H1 (cell line): ENCODE measurements at regions not wholly inside any gene's neighbourhood (a gene's known extent, or its start where the extent isn't known, plus 50 kb on each side); places are given as distances from the start of the nearest gene placed in this dataset.

ENCODE experiments used
- CTCF ChIA-PET: fragments of 300-600 bp; sonication (Branson Sonifier 250); formaldehyde crosslinking; loops from one replicate; lab custom pipeline; 2021; ENCODE audit not compliant: partially characterized antibody; lab: Charles Lee
- POLR2A ChIA-PET: fragments of 300-600 bp; sonication (Branson Sonifier 250); formaldehyde crosslinking; loops from one replicate; lab custom pipeline; 2021; ENCODE audit warnings: inconsistent platforms; ENCODE audit not compliant: partially characterized antibody; lab: Charles Lee
- DNase-seq, 2 experiments: peaks; one replicate each; pipeline versions ENCODE4 v3.0.0 to v3.0.0-alpha.2; 2010 to 2022; ENCODE audit warnings: low spot score in 2 of 2, low read depth in 1 of 2, mixed read lengths in 1 of 2
- FAIRE-seq: peaks from 2 replicates; lab custom pipeline; 2011; peaks lifted over from hg19 to GRCh38; lab: Jason Lieb, UNC
- H2AFZ ChIP-seq: 2 replicates; pipeline ENCODE4 v1.8.1; 2012; ENCODE audit warnings: low read length, inconsistent platforms
- H2AK5ac ChIP-seq: 2 replicates; pipeline ENCODE4 v1.6.1; 2013; ENCODE audit warnings: low read depth, low read length
- H2BK120ac ChIP-seq: replicated peaks from 2 replicates; pipeline ENCODE3; 2013; ENCODE audit warnings: low read depth, low read length, inconsistent platforms
- H2BK12ac ChIP-seq: 2 replicates; pipeline ENCODE4 v1.6.1; 2013; ENCODE audit warnings: low read depth, low read length
- H2BK15ac ChIP-seq: 2 replicates; pipeline ENCODE4 v1.6.1; 2013; ENCODE audit warnings: low read length
- H2BK20ac ChIP-seq: 2 replicates; pipeline ENCODE4 v1.6.1; 2013; ENCODE audit warnings: low read length
- H2BK5ac ChIP-seq: 2 replicates; pipeline ENCODE4 v1.6.1; 2013; ENCODE audit warnings: low read depth, low read length
- H3K14ac ChIP-seq: 2 replicates; pipeline ENCODE4 v1.6.1; 2013; ENCODE audit warnings: inconsistent platforms; ENCODE audit not compliant: insufficient read length
- H3K18ac ChIP-seq: 2 replicates; pipeline ENCODE4 v1.6.1; 2013; ENCODE audit warnings: low read length; ENCODE audit errors: extremely low read depth
- H3K23ac ChIP-seq: 2 replicates; pipeline ENCODE4 v1.6.1; 2013; ENCODE audit warnings: inconsistent platforms; ENCODE audit not compliant: insufficient read length
- H3K23me2 ChIP-seq: 2 replicates; pipeline ENCODE4 v1.6.1; 2013; ENCODE audit warnings: low read depth, low read length
- H3K27ac ChIP-seq: 2 replicates; pipeline ENCODE4 v1.6.1; 2011; ENCODE audit warnings: low read depth, low read length, inconsistent platforms
- H3K27me3 ChIP-seq, 4 experiments: replicated peaks in 1 of 4; 1 replicate in 1 of 4; 2 replicates in 3 of 4; pipeline versions ENCODE4 v1.6.1 to v1.8.1; 2011 to 2013; ENCODE audit warnings: low read length in 3 of 4, mild to moderate bottlenecking in 3 of 4, inconsistent platforms in 2 of 4, mixed read lengths in 2 of 4, moderate library complexity in 1 of 4; ENCODE audit not compliant: control insufficient read depth in 3 of 4, insufficient read depth in 3 of 4; ENCODE audit errors: extremely low read depth in 1 of 4
- H3K36me3 ChIP-seq, 4 experiments: 2 replicates each; pipeline versions ENCODE4 v1.6.1 to v1.8.1; 2011 to 2013; ENCODE audit warnings: mild to moderate bottlenecking in 4 of 4, low read length in 3 of 4, moderate library complexity in 2 of 4, control low read depth in 1 of 4, inconsistent platforms in 1 of 4; ENCODE audit not compliant: insufficient read depth in 4 of 4, control insufficient read depth in 2 of 4
- H3K4ac ChIP-seq: replicated peaks from 2 replicates; pipeline ENCODE3; 2013; ENCODE audit warnings: low read length, low read depth, mixed read lengths, inconsistent platforms; ENCODE audit not compliant: insufficient read length
- H3K4me1 ChIP-seq, 4 experiments: replicated peaks in 1 of 4; 1 replicate in 1 of 4; 2 replicates in 3 of 4; pipeline versions ENCODE4 v1.6.1 to v1.8.1; 2011 to 2013; ENCODE audit warnings: low read length in 3 of 4, inconsistent platforms in 2 of 4, mixed read lengths in 1 of 4; ENCODE audit not compliant: insufficient read depth in 4 of 4, control insufficient read depth in 3 of 4
- H3K4me2 ChIP-seq, 2 experiments: 2 replicates each; pipeline versions ENCODE4 v1.6.1 to v1.8.1; 2011 to 2013; ENCODE audit warnings: low read depth in 2 of 2, low read length in 2 of 2, control low read depth in 1 of 2, inconsistent platforms in 1 of 2, mild to moderate bottlenecking in 1 of 2; ENCODE audit not compliant: insufficient read depth in 1 of 2
- H3K4me3 ChIP-seq, 4 experiments: fragments of 200-600, 300-600 bp in 1 of 4; sonication (generic), shearing (Covaris generic), sonication (Bioruptor Twin) in 1 of 4; 2 replicates each; pipeline versions ENCODE4 v1.5.1 to v1.8.1; 2011 to 2016; ENCODE audit warnings: low read length in 4 of 4, low read depth in 3 of 4, control low read depth in 2 of 4, inconsistent platforms in 2 of 4, mild to moderate bottlenecking in 2 of 4, mixed read lengths in 1 of 4, moderate library complexity in 1 of 4; ENCODE audit not compliant: insufficient read depth in 2 of 4; ENCODE audit errors: extremely low read depth in 1 of 4
- H3K56ac ChIP-seq: replicated peaks from 2 replicates; pipeline ENCODE3; 2013; ENCODE audit warnings: low read depth, mild to moderate bottlenecking, mixed read lengths, low read length, inconsistent platforms; ENCODE audit not compliant: insufficient read length
- H3K79me1 ChIP-seq: 2 replicates; pipeline ENCODE4 v1.6.1; 2013; ENCODE audit warnings: low read depth, low read length, control low read depth
- H3K79me2 ChIP-seq, 2 experiments: 2 replicates each; pipeline versions ENCODE4 v1.6.1 to v1.8.1; 2012 to 2013; ENCODE audit warnings: low read length in 2 of 2, mild to moderate bottlenecking in 2 of 2, inconsistent platforms in 1 of 2; ENCODE audit not compliant: insufficient read depth in 2 of 2, control insufficient read depth in 1 of 2
- H3K9ac ChIP-seq, 4 experiments: replicated peaks in 1 of 4; 1 replicate in 1 of 4; 2 replicates in 3 of 4; pipeline versions ENCODE4 v1.6.1 to v1.8.1; 2011 to 2013; ENCODE audit warnings: low read depth in 3 of 4, low read length in 3 of 4, control low read depth in 2 of 4, mild to moderate bottlenecking in 2 of 4, moderate library complexity in 2 of 4, inconsistent platforms in 1 of 4; ENCODE audit errors: extremely low read depth in 1 of 4
- H3K9me3 ChIP-seq, 2 experiments: 2 replicates each; pipeline versions ENCODE4 v1.6.1 to v1.8.1; 2012 to 2013; ENCODE audit warnings: mild to moderate bottlenecking in 2 of 2, moderate library complexity in 2 of 2, control low read depth in 1 of 2, inconsistent platforms in 1 of 2, low read depth in 1 of 2, low read length in 1 of 2, mixed read lengths in 1 of 2; ENCODE audit not compliant: insufficient read depth in 2 of 2
- H4K20me1 ChIP-seq, 2 experiments: replicated peaks in 1 of 2; 2 replicates each; pipeline versions ENCODE3 to v1.8.1; 2011 to 2013; ENCODE audit warnings: inconsistent platforms in 2 of 2, low read length in 2 of 2, mild to moderate bottlenecking in 1 of 2; ENCODE audit not compliant: insufficient read depth in 2 of 2, control insufficient read depth in 1 of 2
- H4K5ac ChIP-seq: 2 replicates; pipeline ENCODE4 v1.6.1; 2013; ENCODE audit warnings: low read length, low read depth, mixed read lengths, inconsistent platforms; ENCODE audit not compliant: insufficient read length
- H4K8ac ChIP-seq: 2 replicates; pipeline ENCODE4 v1.8.0; 2013; ENCODE audit warnings: mild to moderate bottlenecking, moderate library complexity, low read length, inconsistent platforms; ENCODE audit not compliant: insufficient read depth; ENCODE audit errors: extremely low read depth
- H4K91ac ChIP-seq: replicated peaks from 2 replicates; pipeline ENCODE3; 2013; ENCODE audit warnings: low read length, mixed read lengths, inconsistent platforms; ENCODE audit not compliant: insufficient read length
- KDM1A ChIP-seq: fragments of 200-600, 300-600 bp; sonication (generic); IDR thresholded peaks from 2 replicates; pipeline ENCODE4 v1.7.1; 2016; ENCODE audit warnings: mild to moderate bottlenecking, low read length, borderline replicate concordance
- POLR2AphosphoS5 ChIP-seq: IDR thresholded peaks from 2 replicates; pipeline ENCODE4 v1.6.1; 2011; ENCODE audit warnings: low read depth, low read length
- SP4 ChIP-seq: IDR thresholded peaks from 2 replicates; pipeline ENCODE4 v1.6.1; 2012; ENCODE audit warnings: low read length, inconsistent platforms
- WGBS, 2 experiments: shearing (Covaris generic) in 1 of 2; methylation state at CpG; one replicate each; pipeline versions ENCODE4 v1.1.6 to v1.1.7; 2013 to 2015; ENCODE audit warnings: low lambda C conversion rate in 2 of 2, mixed read lengths in 2 of 2, inconsistent platforms in 1 of 2, low coverage in 1 of 2, missing lambda C conversion rate in 1 of 2; ENCODE audit not compliant: insufficient replicate concordance in 2 of 2, insufficient coverage in 1 of 2, insufficient read length in 1 of 2; ENCODE audit errors: extremely low coverage in 1 of 2, missing lambda C conversion rate in 1 of 2; 5-methylcytosine and 5-hydroxymethylcytosine counted together
- TF ChIP-seq, protein P1 (sequence below): IDR thresholded peaks from 2 replicates; pipeline ENCODE4 v1.6.1; 2012; ENCODE audit warnings: inconsistent platforms

- CTCF ChIA-PET: interaction anchor here (1.5 kb wide), 1 partner anchor 11 kb away, joined by 3 read pairs; no protein-coding TSS in a partner anchor
- Histone ChIP-seq H3K9me3 (peaks cover 0 to 5% of the 10 kb centered on the region in 2 experiments; a peak in 2 of 4 replicates), H2AFZ (no peak overlapping the region; the same call in 1 of the 2 replicates), H3K36me3 (no peaks in the 10 kb centered on the region), H3K56ac (no peak overlapping the region), H2BK15ac (no peak overlapping the region), H3K27ac (no peak overlapping the region), H4K20me1 (no peaks in the 10 kb centered on the region), H4K5ac (no peak overlapping the region), H3K4me3 (no peak overlapping the region), H3K9ac (no peak overlapping the region), H2BK12ac (no peak overlapping the region)
- no peak for TF ChIP-seq SP4
- TF ChIP-seq, protein P1, sequence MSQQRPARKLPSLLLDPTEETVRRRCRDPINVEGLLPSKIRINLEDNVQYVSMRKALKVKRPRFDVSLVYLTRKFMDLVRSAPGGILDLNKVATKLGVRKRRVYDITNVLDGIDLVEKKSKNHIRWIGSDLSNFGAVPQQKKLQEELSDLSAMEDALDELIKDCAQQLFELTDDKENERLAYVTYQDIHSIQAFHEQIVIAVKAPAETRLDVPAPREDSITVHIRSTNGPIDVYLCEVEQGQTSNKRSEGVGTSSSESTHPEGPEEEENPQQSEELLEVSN: no peak
- TF ChIP-seq KDM1A: no peak
- no peak for TF ChIP-seq POLR2AphosphoS5
- TF ChIP-seq, all 59 proteins: peak for 0
- Histone ChIP-seq H3K4ac (no peak overlapping the region), H3K4me2 (no peak overlapping the region), H2BK20ac (no peak overlapping the region), H3K18ac (no peak overlapping the region), H3K14ac (no peak overlapping the region), H3K79me2 (no peaks in the 10 kb centered on the region), H4K8ac (no peak overlapping the region), H3K23me2 (0 out of 2 replicates have a peak, but pooled peaks cover 2% of the 10 kb centered on the region), H2BK120ac (no peak overlapping the region), H3K79me1 (no peaks in the 10 kb centered on the region), H3K4me1 (no peaks in the 10 kb centered on the region), H2AK5ac (no peak overlapping the region), H4K91ac (no peak overlapping the region), H3K27me3 (no peaks in the 10 kb centered on the region; a peak in 1 of 7 replicates), H3K23ac (no peak overlapping the region), H2BK5ac (no peak overlapping the region)
- DNase-seq: no peak
- WGBS, 2 experiments: 91% methylated on average over 12 of the region's 12 CpGs; no CpG with 5 or more reads in 1 of the 2 experiments
- no peak for FAIRE-seq
- POLR2A ChIA-PET: no interaction called here
Observed at GRCh38 chr12:42904683-42905418, 315.3 kb upstream of the PRICKLE1 start.
